ENCODE measurements at regions not wholly inside any gene's neighbourhood (a gene's known extent, or its start where the extent isn't known, plus 50 kb on each side); places are given as distances from the start of the nearest gene placed in this dataset.

DNA sequence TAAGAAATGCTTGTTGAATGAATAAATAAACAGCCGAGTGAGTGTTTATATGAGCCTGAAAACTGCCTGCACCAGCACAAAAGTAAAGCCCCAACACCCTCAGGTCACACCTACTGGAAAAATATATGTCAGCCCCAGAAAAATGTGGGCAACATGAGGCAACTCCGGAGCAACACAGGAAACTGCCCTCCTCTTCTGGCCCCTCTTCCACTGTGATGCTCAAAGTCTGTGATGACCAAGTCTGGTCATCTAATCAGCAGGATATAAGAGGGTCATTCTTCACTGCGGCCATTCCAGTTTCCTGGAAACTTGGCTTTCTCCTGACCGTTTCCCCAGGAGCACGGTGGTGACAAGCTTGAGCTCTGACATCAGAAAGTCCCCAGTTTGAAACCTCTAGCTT lies 159.6 kb upstream of the PZP start:
- TF ChIP-seq POLR2A (IDR thresholded peaks at IDR 0.05; ENCODE audit: low read length) (no peak), GATA1 (IDR thresholded peaks at IDR 0.05; ENCODE audit: low read depth, low read length) (no peak)

All from erythroblast (primary cell).